Vagina (tissue), 2 donors: ENCODE measurements at regions not wholly inside any gene's neighbourhood (a gene's known extent, or its start where the extent isn't known, plus 50 kb on each side); places are given as distances from the start of the nearest gene placed in this dataset.

Experiments
- CTCF ChIP-seq, 3 experiments: fragments of 450-650 bp in 2 of 3; fragments of 200-600 bp in 1 of 3; sonication (generic) in 1 of 3; IDR thresholded peaks; one replicate each; pipeline ENCODE4 v1.5.1; 2017 to 2019; ENCODE audit warnings: antibody characterized with exemption in 3 of 3, mild to moderate bottlenecking in 2 of 3, moderate library complexity in 2 of 3
- POLR2A ChIP-seq, 2 donors: fragments of 450-650 bp; IDR thresholded peaks; one replicate each; pipeline ENCODE4 v1.6.1; 2017; ENCODE audit warnings: antibody characterized with exemption in 2 of 2, mild to moderate bottlenecking in 2 of 2, moderate library complexity in 2 of 2
- POLR2AphosphoS5 ChIP-seq, 2 donors: sonication (generic); formaldehyde crosslinking; IDR thresholded peaks; one replicate each; pipeline ENCODE4 v1.9.0; 2017; ENCODE audit warnings: antibody characterized with exemption in 2 of 2, mild to moderate bottlenecking in 2 of 2, low read depth in 1 of 2; ENCODE audit not compliant: insufficient read depth in 1 of 2

- TF ChIP-seq CTCF (IDR thresholded peaks at IDR 0.05), result no peak
- no peak for TF ChIP-seq POLR2A (IDR thresholded peaks at IDR 0.05)
- TF ChIP-seq POLR2AphosphoS5 (IDR thresholded peaks at IDR 0.05; ENCODE audit: insufficient read depth in 1 of 2, low read depth in 1 of 2), result no peak
These were observed 225.6 kb downstream of the CYP26B1 start for GRCh38 chr2:71922091-71922490.
